ENCODE measurements at regions not wholly inside any gene's neighbourhood (a gene's known extent, or its start where the extent isn't known, plus 50 kb on each side); places are given as distances from the start of the nearest gene placed in this dataset.

DNA sequence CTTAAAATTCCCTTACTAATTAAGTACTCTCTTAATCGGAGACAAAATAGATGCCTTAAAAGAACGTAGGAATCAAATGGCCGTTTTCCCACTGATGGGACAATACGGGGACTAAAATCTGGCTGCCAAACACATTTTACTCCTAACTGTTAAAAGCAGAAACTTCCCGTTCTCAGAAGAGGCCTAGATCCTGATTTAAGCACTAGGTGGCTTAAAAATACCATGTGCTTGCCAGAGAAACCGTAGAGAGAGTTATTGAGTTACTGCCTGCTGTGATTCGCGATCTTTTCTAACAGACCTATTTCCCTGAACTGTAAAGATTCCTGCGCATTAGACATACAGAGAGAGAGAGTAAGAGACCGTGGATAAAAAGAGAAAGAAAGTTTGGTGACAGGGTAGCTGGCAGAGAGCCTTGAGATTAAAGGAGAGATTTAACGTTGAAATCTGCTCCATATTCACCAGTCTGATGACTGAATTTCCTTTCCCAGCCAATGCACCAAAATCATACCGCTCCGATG is 54.4 kb upstream of the STUM start:
- 84 to 85% methylated on average over 13 of the region's 13 CpGs for WGBS, 2 donors
- no peak overlapping the region for H3K4me3 ChIP-seq
- TF ChIP-seq CTCF (IDR thresholded peaks at IDR 0.05), result no peak
- no peak overlapping the region for H3K27ac ChIP-seq
- ATAC-seq (no peak), DNase-seq (no peak), FAIRE-seq (no peak)
- no peaks in the 10 kb centered on the region for H3K36me3 ChIP-seq
- no peaks in the 10 kb centered on the region for H3K9me3 ChIP-seq
- intact Hi-C loops (cut with DNase I), result no loop called here
- no peaks in the 10 kb centered on the region for H3K27me3 ChIP-seq
- H3K4me1 ChIP-seq, result peaks cover 0 to 5% (median 4%) of the 10 kb centered on the region in 3 donors

DNA sequence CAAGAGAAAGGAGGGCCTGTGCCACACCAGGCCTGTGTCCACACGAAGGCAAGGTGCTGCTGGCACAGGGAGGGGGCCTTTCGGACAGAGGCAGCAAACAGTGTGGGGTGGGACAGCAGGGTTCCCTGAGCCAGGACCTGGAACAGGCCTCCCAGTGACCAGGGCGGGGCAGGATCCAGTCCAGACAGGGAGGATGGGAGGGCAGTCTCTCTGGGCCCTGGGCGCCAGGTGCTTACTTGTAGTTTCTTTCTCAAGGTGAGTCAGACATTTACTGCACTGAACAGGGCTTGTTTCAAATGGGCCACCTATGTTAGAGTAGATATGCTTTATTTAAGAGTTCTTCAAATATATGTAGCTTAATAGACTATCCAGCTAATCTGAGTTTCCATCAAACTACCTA is 52.8 kb upstream of the STUM start:
- Histone ChIP-seq H3K27me3 (no peaks in the 10 kb centered on the region), H3K27ac (peak overlapping the region; percentile 22 to 63 (median 46)), H3K4me1 (peaks cover 0 to 5% (median 4%) of the 10 kb centered on the region in 3 donors), H3K36me3 (no peaks in the 10 kb centered on the region), H3K4me3 (no peak overlapping the region), H3K9me3 (no peaks in the 10 kb centered on the region)
- intact Hi-C loops (cut with DNase I), result no loop called here
- ATAC-seq (peak; percentile 98 to 100 (median 100)), FAIRE-seq (no peak), DNase-seq (peak; percentile 78 to 92 (median 82))
- no peak for TF ChIP-seq CTCF (IDR thresholded peaks at IDR 0.05)
- 43 to 54% methylated on average over 4 of the region's 4 CpGs for WGBS, 2 donors

DNA sequence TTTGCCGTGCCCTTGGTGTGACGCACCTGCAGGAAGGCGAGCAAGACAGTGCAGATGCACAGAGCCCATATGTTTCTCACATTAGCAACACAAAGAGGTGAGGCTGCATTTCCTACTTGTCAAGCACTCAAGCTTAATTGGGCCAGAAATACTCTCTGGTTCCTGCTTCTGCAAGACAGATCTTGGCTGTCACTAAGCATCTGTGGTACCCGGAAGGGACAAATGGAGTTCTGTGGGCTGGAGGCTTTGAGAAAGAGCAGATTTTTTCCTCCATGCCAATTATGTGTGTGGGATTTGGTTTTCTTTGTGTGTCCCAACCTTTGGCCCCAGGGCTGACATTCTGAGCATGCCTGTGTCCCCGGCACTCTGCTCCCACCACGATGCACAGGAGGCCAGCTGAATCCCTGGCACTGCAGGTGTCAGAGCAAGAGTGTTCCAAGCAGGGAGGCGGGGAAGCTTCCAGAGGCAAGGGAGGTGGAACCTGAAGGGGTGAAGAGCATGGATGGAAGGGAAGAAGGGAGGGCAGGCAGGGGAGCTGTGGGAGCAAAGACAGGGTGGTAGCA is 52.0 kb upstream of the STUM start:
- Histone ChIP-seq H3K27ac (peak overlapping the region in 3 of 4 donors; percentile 22 to 54 (median 39)), H3K36me3 (no peaks in the 10 kb centered on the region), H3K9me3 (no peaks in the 10 kb centered on the region), H3K4me1 (peaks cover 0 to 5% (median 4%) of the 10 kb centered on the region in 3 donors), H3K4me3 (no peak overlapping the region), H3K27me3 (no peaks in the 10 kb centered on the region)
- DNase-seq (no peak), ATAC-seq (no peak), FAIRE-seq (no peak)
- WGBS, 2 donors, result 85 to 86% methylated on average over 7 of the region's 7 CpGs
- intact Hi-C loops (cut with DNase I), result no loop called here
- no peak for TF ChIP-seq CTCF (IDR thresholded peaks at IDR 0.05)

GRCh38 chr1:226497276-226497833 is 51.2 kb upstream of the STUM start:
- Histone ChIP-seq H3K27ac (no peak overlapping the region), H3K36me3 (no peaks in the 10 kb centered on the region), H3K4me1 (peaks cover 0 to 5% (median 4%) of the 10 kb centered on the region in 3 donors), H3K4me3 (no peak overlapping the region), H3K9me3 (no peaks in the 10 kb centered on the region), H3K27me3 (no peaks in the 10 kb centered on the region)
- FAIRE-seq (no peak), DNase-seq (no peak), ATAC-seq (no peak)
- WGBS, 2 donors, result 93 to 96% methylated on average over 5 of the region's 5 CpGs
- TF ChIP-seq CTCF (IDR thresholded peaks at IDR 0.05), result no peak
- intact Hi-C loops (cut with DNase I), result no loop called here

DNA sequence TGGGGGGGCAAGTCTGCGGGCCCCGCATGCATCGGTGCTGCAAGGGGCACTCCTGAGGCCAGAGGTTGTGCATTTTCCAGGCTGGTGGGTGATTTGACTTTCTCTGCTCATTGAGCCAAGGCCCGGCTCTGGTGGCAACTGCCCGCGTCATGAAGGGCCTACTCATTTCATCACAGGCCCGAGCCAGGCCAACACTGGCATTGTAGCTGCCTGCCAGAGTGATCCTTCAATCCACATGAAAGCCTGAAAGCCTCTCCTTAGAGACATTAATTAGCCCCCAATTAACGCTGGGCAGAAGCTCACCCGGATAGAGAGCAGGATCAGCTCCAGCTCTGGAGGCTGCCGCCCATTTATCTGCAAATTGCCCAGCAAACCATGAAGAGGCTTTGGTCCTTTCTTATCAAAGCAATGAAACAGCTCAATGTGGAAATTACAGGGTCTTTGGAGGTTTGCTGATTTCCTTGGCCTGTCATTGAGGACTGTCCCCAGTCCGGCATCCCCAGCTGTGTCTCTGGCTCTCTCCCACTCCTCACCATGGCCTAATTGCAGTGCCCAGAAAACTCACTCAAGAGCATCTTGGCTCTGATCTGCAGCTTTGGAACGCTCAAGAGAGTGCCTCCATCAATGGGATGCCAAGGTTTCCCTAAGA is 50.4 kb upstream of the STUM start:
- WGBS, 2 donors, result 93 to 94% methylated on average over 12 of the region's 12 CpGs
- Histone ChIP-seq H3K9me3 (no peaks in the 10 kb centered on the region), H3K4me3 (no peak overlapping the region), H3K27ac (no peak overlapping the region), H3K36me3 (no peaks in the 10 kb centered on the region), H3K4me1 (peaks cover 0 to 5% (median 4%) of the 10 kb centered on the region in 3 donors), H3K27me3 (no peaks in the 10 kb centered on the region)
- FAIRE-seq (no peak), DNase-seq (no peak), ATAC-seq (no peak)
- TF ChIP-seq CTCF (IDR thresholded peaks at IDR 0.05), result no peak
- intact Hi-C loops (cut with DNase I), result no loop called here

All from pancreas (tissue), 10 donors.